ENCODE measurements at regions not wholly inside any gene's neighbourhood (a gene's known extent, or its start where the extent isn't known, plus 50 kb on each side); places are given as distances from the start of the nearest gene placed in this dataset.

- TF ChIP-seq PATZ1 (CRISPR knock-in tag; IDR thresholded peaks at IDR 0.05) (peak; percentile 10; the same call in 1 of the 2 replicates), NR2C2 (CRISPR knock-in tag; IDR thresholded peaks at IDR 0.05; ENCODE audit: borderline replicate concordance) (no peak), SYNCRIP (IDR thresholded peaks at IDR 0.05; ENCODE audit: insufficient read depth, low read depth, low read length) (no peak), POGZ (CRISPR knock-in tag; IDR thresholded peaks at IDR 0.05) (no peak), ZNF121 (CRISPR knock-in tag; IDR thresholded peaks at IDR 0.05) (no peak), DNMT3B (CRISPR knock-in tag; conservative IDR thresholded peaks at IDR 0.05) (no peak), IRF9 (CRISPR knock-in tag; IDR thresholded peaks at IDR 0.05; ENCODE audit: borderline replicate concordance) (no peak), TEF (CRISPR knock-in tag; IDR thresholded peaks at IDR 0.05) (no peak), CENPT (CRISPR knock-in tag; IDR thresholded peaks at IDR 0.05; ENCODE audit: low read depth) (no peak), CENPBD1 (CRISPR knock-in tag; IDR thresholded peaks at IDR 0.05; ENCODE audit: borderline replicate concordance, low read depth) (no peak), ESRRA (CRISPR knock-in tag; IDR thresholded peaks at IDR 0.05; ENCODE audit: low read depth) (no peak), ZMYM2 (CRISPR knock-in tag; IDR thresholded peaks at IDR 0.05) (no peak), ZNF3 (CRISPR knock-in tag; IDR thresholded peaks at IDR 0.05) (no peak), TBX2 (CRISPR knock-in tag; IDR thresholded peaks at IDR 0.05; ENCODE audit: borderline replicate concordance) (peak; percentile 30; the same call in 1 of the 2 replicates), SMAD3 (CRISPR knock-in tag; IDR thresholded peaks at IDR 0.05) (no peak), ZFP62 (CRISPR knock-in tag; IDR thresholded peaks at IDR 0.05) (no peak), FOXP1 (IDR thresholded peaks at IDR 0.05) (peak; percentile 44; the same call in 1 of the 2 replicates), FOXP1 (CRISPR knock-in tag; IDR thresholded peaks at IDR 0.05) (peak; percentile 88), DNMT1 (CRISPR knock-in tag; IDR thresholded peaks at IDR 0.05) (no peak), MAF1 (CRISPR knock-in tag; IDR thresholded peaks at IDR 0.05; ENCODE audit: borderline replicate concordance) (no peak), ARID3A (IDR thresholded peaks at IDR 0.05; ENCODE audit: low read depth, low read length) (0 out of 2 replicates have a peak, but pooled peaks have one; percentile 41), SOX6 (IDR thresholded peaks at IDR 0.05) (no peak), SOX6 (CRISPR knock-in tag; IDR thresholded peaks at IDR 0.05) (peak; percentile 72), TP53 (CRISPR knock-in tag; conservative IDR thresholded peaks at IDR 0.05) (no peak), TBL1XR1 (IDR thresholded peaks at IDR 0.05; ENCODE audit: borderline replicate concordance, low read length, partially characterized antibody) (no peak), FOXK2 (IDR thresholded peaks at IDR 0.05) (peak; percentile 30; the same call in 1 of the 2 replicates)
These were observed 112.3 kb downstream of the IGLL1 start (continued) for GRCh38 chr22:23467721-23468294.
